Keratinocyte (primary cell): ENCODE measurements at regions not wholly inside any gene's neighbourhood (a gene's known extent, or its start where the extent isn't known, plus 50 kb on each side); places are given as distances from the start of the nearest gene placed in this dataset.

ENCODE experiments used
- EZH2 ChIP-seq: IDR thresholded peaks from one replicate; pipeline ENCODE4 v1.6.1; 2012; ENCODE audit warnings: inconsistent platforms, mild to moderate bottlenecking, low read length, moderate library complexity
- TF ChIP-seq, protein P1 (sequence below), 3 experiments: IDR thresholded peaks in 1 of 3; conservative IDR thresholded peaks in 1 of 3; optimal IDR thresholded peaks in 1 of 3; 2 replicates in 2 of 3; 3 replicates in 1 of 3; pipeline versions ENCODE3 to v1.5.1; 2011; ENCODE audit warnings: low read length in 3 of 3, mild to moderate bottlenecking in 3 of 3, moderate library complexity in 2 of 3, control low read depth in 1 of 3, inconsistent platforms in 1 of 3; ENCODE audit not compliant: insufficient read depth in 2 of 3; ENCODE audit errors: extremely low read depth in 1 of 3

- TF ChIP-seq, protein P1, sequence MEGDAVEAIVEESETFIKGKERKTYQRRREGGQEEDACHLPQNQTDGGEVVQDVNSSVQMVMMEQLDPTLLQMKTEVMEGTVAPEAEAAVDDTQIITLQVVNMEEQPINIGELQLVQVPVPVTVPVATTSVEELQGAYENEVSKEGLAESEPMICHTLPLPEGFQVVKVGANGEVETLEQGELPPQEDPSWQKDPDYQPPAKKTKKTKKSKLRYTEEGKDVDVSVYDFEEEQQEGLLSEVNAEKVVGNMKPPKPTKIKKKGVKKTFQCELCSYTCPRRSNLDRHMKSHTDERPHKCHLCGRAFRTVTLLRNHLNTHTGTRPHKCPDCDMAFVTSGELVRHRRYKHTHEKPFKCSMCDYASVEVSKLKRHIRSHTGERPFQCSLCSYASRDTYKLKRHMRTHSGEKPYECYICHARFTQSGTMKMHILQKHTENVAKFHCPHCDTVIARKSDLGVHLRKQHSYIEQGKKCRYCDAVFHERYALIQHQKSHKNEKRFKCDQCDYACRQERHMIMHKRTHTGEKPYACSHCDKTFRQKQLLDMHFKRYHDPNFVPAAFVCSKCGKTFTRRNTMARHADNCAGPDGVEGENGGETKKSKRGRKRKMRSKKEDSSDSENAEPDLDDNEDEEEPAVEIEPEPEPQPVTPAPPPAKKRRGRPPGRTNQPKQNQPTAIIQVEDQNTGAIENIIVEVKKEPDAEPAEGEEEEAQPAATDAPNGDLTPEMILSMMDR (optimal IDR thresholded peaks at IDR 0.05 in 1 of 3, IDR thresholded peaks at IDR 0.05 in 1 of 3, conservative IDR thresholded peaks at IDR 0.05 in 1 of 3; ENCODE audit: extremely low read depth in 1 of 3, insufficient read depth in 2 of 3, low read length in 3 of 3): no peak
- no peak for TF ChIP-seq EZH2
Measured at GRCh38 chr15:24269166-24269571, 406.4 kb upstream of the NPAP1 start.
